ENCODE measurements at regions not wholly inside any gene's neighbourhood (a gene's known extent, or its start where the extent isn't known, plus 50 kb on each side); places are given as distances from the start of the nearest gene placed in this dataset.

GRCh38 chr2:866887-867286 is 83.8 kb upstream of the SNTG2 start:
- no peaks in the 10 kb centered on the region for H3K4me1 ChIP-seq
- intact Hi-C loops (cut with DNase I): no loop called here
- no peak for DNase-seq
- H3K4me3 ChIP-seq: no peak overlapping the region
- peaks cover 0 to 46% (median 10%) of the 10 kb centered on the region in 3 donors for H3K27me3 ChIP-seq
- no peak for TF ChIP-seq POLR2AphosphoS5 (IDR thresholded peaks at IDR 0.05)
- no peak for TF ChIP-seq POLR2A (IDR thresholded peaks at IDR 0.05)
- no peak for TF ChIP-seq EP300 (IDR thresholded peaks at IDR 0.05)
- TF ChIP-seq, protein P1, sequence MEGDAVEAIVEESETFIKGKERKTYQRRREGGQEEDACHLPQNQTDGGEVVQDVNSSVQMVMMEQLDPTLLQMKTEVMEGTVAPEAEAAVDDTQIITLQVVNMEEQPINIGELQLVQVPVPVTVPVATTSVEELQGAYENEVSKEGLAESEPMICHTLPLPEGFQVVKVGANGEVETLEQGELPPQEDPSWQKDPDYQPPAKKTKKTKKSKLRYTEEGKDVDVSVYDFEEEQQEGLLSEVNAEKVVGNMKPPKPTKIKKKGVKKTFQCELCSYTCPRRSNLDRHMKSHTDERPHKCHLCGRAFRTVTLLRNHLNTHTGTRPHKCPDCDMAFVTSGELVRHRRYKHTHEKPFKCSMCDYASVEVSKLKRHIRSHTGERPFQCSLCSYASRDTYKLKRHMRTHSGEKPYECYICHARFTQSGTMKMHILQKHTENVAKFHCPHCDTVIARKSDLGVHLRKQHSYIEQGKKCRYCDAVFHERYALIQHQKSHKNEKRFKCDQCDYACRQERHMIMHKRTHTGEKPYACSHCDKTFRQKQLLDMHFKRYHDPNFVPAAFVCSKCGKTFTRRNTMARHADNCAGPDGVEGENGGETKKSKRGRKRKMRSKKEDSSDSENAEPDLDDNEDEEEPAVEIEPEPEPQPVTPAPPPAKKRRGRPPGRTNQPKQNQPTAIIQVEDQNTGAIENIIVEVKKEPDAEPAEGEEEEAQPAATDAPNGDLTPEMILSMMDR (IDR thresholded peaks at IDR 0.05): no peak
- no peaks in the 10 kb centered on the region for H3K36me3 ChIP-seq
- WGBS, 2 donors: 43 to 60% methylated on average over 6 of the region's 6 CpGs
- no peak overlapping the region for H3K27ac ChIP-seq
- no peaks in the 10 kb centered on the region for H3K9me3 ChIP-seq

- TF ChIP-seq EP300 (IDR thresholded peaks at IDR 0.05) (no peak), POLR2AphosphoS5 (IDR thresholded peaks at IDR 0.05) (no peak), POLR2A (IDR thresholded peaks at IDR 0.05) (no peak)
- TF ChIP-seq, protein P1 (IDR thresholded peaks at IDR 0.05): no peak
- Histone ChIP-seq H3K4me3 (no peak overlapping the region), H3K27ac (no peak overlapping the region), H3K36me3 (no peaks in the 10 kb centered on the region), H3K9me3 (no peaks in the 10 kb centered on the region), H3K4me1 (no peaks in the 10 kb centered on the region), H3K27me3 (peaks cover 0 to 43% (median 7%) of the 10 kb centered on the region in 3 donors)
- intact Hi-C loops (cut with DNase I): no loop called here
- DNase-seq: no peak
- 13 to 63% methylated on average over 15 of the region's 15 CpGs for WGBS, 2 donors
Observed at GRCh38 chr2:866009-866680, 84.5 kb upstream of the SNTG2 start.

DNA sequence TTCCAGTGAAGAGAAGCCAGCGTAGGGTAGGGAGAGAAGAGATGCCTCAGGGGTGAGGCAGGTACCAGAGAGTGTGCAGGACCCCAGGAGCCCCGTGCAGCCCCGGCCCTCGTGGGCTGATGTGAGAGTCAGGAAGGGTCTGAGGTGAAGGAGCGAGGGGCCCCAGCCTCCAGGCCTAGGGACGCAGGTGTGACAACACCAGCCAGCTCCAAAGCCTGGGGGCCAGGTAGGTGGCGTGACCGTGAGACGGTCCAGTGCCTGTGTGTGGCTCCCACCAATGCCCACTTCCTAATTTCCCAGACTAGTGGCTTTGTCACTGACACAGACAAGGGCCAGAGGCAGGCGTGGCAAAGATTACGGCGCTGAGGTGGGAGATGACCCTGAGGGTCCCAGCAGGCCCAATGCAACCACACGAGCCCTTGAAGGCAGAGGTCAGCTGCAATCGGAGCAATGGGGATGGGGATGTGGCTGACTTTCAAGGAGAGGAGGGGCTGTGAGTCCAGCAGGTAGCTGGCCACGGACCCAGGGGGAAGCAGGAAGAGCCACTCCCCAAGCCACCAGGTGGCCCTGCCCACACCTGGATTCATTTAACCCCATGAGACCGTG is 86.0 kb upstream of the SNTG2 start:
- no peak overlapping the region for H3K27ac ChIP-seq
- H3K36me3 ChIP-seq: no peaks in the 10 kb centered on the region
- H3K4me3 ChIP-seq: no peak overlapping the region
- no peak for TF ChIP-seq POLR2A (IDR thresholded peaks at IDR 0.05)
- no peak for DNase-seq
- WGBS, 2 donors: 86% methylated on average over 16 of the region's 16 CpGs
- intact Hi-C loops (cut with DNase I): no loop called here
- H3K4me1 ChIP-seq: no peaks in the 10 kb centered on the region
- no peaks in the 10 kb centered on the region for H3K9me3 ChIP-seq
- peaks cover 0 to 33% (median 0%) of the 10 kb centered on the region in 3 donors for H3K27me3 ChIP-seq

GRCh38 chr2:863732-864450 is 86.8 kb upstream of the SNTG2 start:
- 66 to 76% methylated on average over 13 of the region's 13 CpGs for WGBS, 2 donors
- H3K4me1 ChIP-seq: no peaks in the 10 kb centered on the region
- no peak overlapping the region for H3K27ac ChIP-seq
- no peaks in the 10 kb centered on the region for H3K9me3 ChIP-seq
- H3K36me3 ChIP-seq: no peaks in the 10 kb centered on the region
- intact Hi-C loops (cut with DNase I): no loop called here
- DNase-seq: no peak
- peaks cover 0 to 29% (median 0%) of the 10 kb centered on the region in 3 donors for H3K27me3 ChIP-seq
- TF ChIP-seq, protein P1 (IDR thresholded peaks at IDR 0.05): no peak
- TF ChIP-seq EP300 (IDR thresholded peaks at IDR 0.05) (no peak), POLR2AphosphoS5 (IDR thresholded peaks at IDR 0.05) (no peak), POLR2A (IDR thresholded peaks at IDR 0.05) (no peak)
- H3K4me3 ChIP-seq: no peak overlapping the region

GRCh38 chr2:862731-863466 is 87.8 kb upstream of the SNTG2 start:
- WGBS, 2 donors: 79 to 81% methylated on average over 9 of the region's 9 CpGs
- peaks cover 0 to 29% (median 0%) of the 10 kb centered on the region in 3 donors for H3K27me3 ChIP-seq
- no peaks in the 10 kb centered on the region for H3K36me3 ChIP-seq
- H3K4me3 ChIP-seq: no peak overlapping the region
- intact Hi-C loops (cut with DNase I): no loop called here
- H3K9me3 ChIP-seq: no peaks in the 10 kb centered on the region
- TF ChIP-seq POLR2A (IDR thresholded peaks at IDR 0.05) (no peak), POLR2AphosphoS5 (IDR thresholded peaks at IDR 0.05) (no peak), EP300 (IDR thresholded peaks at IDR 0.05) (no peak)
- TF ChIP-seq, protein P1 (IDR thresholded peaks at IDR 0.05): no peak
- H3K27ac ChIP-seq: no peak overlapping the region
- DNase-seq: no peak
- H3K4me1 ChIP-seq: no peaks in the 10 kb centered on the region
